CD4-positive, alpha-beta T cell treated with Interleukin-12 subunit alpha and Interleukin-12 subunit beta, for 1 hour (primary cell): ENCODE measurements at regions not wholly inside any gene's neighbourhood (a gene's known extent, or its start where the extent isn't known, plus 50 kb on each side); places are given as distances from the start of the nearest gene placed in this dataset.
A peak's percentile ranks its signal among the peaks of the same experiment; 100 is the strongest.

Experiments used
- DNase-seq: peaks from one replicate; pipeline ENCODE4 v3.0.0-alpha.2; 2020

GRCh38 chr10:3451516-3452172 is 279.1 kb upstream of the PITRM1 start:
- DNase-seq, result no peak

GRCh38 chr10:3446221-3446620 is 273.6 kb upstream of the PITRM1 start:
- DNase-seq, result no peak

GRCh38 chr10:3445648-3446047 is 273.1 kb upstream of the PITRM1 start:
- DNase-seq, result no peak

DNA sequence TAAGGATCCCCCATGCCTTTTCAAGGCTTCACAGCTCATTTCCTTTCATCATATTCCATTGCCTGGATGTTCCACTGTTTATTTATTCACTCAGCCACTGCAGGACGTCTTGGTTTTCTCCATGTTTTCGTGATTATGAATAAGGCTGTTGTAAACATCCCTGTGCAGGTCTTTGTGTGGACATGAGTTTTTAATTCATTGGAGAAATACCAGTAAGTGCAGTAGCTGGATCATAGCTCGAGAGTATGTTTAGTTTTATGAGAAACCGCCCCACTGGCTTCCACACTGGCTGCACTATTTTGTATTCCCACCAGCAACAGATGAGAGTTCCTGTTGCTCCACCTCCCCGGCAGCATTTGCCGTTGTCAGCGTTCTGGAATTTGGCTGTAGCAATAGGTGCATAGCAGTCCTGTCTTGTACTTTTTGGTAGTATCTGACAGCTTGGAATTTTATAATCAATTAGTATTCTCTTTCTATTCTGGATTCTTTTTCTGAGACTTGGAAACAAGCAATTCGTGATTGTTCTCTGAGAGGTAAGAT is 269.9 kb upstream of the PITRM1 start:
- DNase-seq, result no peak

DNA sequence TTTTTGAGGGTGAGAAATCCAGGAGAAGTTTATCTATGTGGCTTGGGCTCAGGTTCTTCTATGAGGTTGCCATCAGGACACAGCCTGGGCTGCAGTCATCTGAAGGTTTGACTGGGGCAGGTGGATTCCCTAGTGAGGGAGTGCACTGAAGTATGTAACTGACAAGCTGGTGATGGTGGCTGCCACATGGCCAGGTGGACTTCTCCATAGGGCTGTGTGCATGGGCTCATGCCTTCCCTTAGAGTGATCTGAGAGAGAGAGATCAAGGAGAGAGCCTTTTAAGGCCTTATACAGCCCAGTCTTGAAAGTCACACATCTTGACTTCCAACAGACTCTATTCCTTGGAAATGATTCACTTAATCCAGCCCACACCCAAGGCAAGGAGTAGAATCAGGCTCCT is 266.6 kb upstream of the PITRM1 start:
- no peak for DNase-seq

- DNase-seq, result no peak
Measured at GRCh38 chr10:3438606-3439005, 266.0 kb upstream of the PITRM1 start.

- DNase-seq, result no peak
Measured at GRCh38 chr10:3435671-3436070, 263.1 kb upstream of the PITRM1 start.

- no peak for DNase-seq
Measured at GRCh38 chr10:3433988-3434387, 261.4 kb upstream of the PITRM1 start.

DNA sequence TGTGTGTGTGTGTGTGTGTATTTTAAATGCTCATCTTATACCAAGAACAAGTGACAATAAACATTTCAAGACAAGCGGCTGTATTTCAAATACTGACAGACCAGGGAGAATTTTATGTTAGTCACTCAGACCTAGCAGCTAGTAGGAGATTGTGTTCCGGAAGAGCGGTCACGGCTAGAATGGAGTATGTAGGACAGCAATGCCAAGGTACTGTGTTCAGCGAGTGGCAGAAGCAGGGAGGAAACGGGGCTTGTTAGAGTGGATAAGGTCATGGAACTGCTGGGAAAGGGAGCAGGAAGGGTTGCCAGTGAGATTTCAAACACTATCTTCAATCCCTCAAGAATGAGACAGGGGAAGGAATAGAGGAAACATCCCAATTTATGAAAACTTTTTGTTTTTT is 260.5 kb upstream of the PITRM1 start:
- DNase-seq, result no peak

DNA sequence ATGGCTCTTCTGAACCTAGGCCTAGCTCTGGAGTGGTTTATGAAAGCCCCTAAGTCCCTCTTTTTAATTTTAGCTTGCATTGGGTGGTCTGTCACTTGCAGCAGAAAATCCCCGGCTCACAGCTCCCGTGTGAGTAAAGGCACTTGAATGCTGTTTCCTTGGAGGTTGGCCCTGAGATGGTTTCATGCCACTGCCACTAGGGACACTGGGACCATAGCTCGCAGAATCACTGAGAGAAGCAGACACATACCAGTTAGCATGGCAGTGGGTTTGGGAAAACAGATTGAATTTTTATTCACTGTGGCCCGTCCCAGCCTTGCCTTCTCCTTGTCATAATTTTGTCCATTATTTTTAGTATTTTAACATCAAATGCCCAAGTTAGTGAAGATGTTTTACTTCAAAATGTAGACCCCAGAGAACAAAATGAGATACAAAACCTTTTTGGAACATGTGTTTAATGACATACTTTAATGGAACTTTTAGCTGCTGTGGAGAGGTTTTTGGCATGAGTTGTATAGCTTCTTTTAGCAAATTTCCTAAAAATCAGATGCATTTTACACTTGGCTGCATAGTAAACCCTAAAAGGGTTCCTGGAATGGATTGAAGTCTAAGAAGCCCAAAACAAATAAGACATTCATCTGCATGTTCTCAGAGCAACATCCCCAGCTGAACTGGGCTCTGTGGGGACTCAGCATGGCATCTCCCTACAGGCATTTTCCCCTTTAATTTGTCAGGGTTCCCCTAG is 259.7 kb upstream of the PITRM1 start:
- DNase-seq, result no peak

- no peak for DNase-seq
Measured at GRCh38 chr10:3430501-3430900, 257.9 kb upstream of the PITRM1 start.

- DNase-seq, result no peak
Measured at GRCh38 chr10:3429676-3430075, 257.1 kb upstream of the PITRM1 start.

GRCh38 chr10:3428826-3429225 is 256.2 kb upstream of the PITRM1 start:
- DNase-seq, result no peak

GRCh38 chr10:3427950-3428354 is 255.4 kb upstream of the PITRM1 start:
- DNase-seq, result no peak

DNA sequence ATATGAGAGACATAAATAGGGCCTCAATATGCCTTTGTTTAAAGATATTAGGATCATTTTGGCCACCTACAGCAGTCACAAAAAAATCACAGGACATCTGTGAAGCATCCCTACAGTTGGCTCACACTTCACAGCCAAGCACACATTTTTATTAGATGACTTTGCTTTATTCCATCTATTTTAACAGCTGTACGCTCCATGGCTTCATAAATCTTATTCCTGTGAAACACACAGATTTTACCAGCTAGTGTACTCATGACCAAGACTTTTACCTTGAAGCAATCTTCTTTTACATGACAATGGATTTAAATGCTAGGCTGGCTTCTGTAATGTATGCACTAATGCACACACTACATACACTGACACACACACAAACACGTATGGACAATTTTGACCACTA is 254.8 kb upstream of the PITRM1 start:
- DNase-seq, result no peak

DNA sequence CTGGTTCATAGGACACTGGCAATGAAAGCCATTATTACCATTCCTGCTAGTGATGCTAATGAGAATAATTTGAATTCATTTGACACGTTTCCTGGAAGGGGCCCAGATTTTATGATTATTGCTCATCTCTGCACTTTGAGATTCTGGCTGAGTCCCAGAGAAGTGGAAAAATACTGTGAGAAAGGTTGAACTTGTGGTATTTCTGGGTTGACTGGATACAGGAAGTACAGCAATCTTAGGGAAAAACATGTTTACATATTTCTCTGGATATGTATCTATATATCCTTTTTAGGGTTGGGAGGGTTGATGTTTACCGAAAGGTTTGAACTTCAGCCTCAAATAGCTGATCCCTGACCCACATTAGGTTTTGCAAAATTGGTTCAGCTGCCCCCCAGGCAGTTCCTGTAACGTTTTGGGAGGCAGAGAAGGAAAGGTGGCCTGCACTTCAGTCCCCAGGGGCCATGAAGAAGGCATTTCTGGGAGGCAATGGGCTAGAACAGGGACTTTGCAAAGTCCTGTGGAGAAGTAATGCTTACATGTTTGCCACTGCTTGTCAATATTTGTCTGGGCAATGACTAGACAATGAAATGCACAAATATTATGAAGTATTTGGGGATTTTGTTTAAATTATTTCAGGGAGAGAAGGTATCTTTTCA is 253.7 kb upstream of the PITRM1 start:
- no peak for DNase-seq

- no peak for DNase-seq
Measured at GRCh38 chr10:3425716-3426115, 253.1 kb upstream of the PITRM1 start.

- DNase-seq, result no peak
Measured at GRCh38 chr10:3425261-3425660, 252.7 kb upstream of the PITRM1 start.

- no peak for DNase-seq
Measured at GRCh38 chr10:3424111-3424851, 251.7 kb upstream of the PITRM1 start.

DNA sequence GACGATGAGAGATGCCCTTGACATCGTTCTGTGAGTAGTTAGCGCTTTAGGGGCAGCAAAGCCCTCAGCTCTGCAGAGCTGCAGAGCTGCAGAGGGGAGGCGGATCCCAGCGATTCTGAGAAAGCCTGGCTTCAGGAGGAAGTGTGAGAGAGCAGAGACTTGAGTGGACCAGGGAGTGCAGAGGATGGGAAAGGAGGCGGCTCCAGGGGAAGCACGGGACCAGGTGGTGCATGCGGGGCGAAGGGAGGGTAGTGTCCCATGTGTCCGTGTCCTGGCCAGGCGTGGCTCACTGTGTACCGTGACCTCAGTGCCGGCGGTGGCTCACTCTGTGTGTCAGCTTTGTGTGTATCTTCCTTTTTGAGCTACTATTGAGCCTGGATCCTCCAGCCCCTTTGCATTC is 250.8 kb upstream of the PITRM1 start:
- no peak for DNase-seq

DNA sequence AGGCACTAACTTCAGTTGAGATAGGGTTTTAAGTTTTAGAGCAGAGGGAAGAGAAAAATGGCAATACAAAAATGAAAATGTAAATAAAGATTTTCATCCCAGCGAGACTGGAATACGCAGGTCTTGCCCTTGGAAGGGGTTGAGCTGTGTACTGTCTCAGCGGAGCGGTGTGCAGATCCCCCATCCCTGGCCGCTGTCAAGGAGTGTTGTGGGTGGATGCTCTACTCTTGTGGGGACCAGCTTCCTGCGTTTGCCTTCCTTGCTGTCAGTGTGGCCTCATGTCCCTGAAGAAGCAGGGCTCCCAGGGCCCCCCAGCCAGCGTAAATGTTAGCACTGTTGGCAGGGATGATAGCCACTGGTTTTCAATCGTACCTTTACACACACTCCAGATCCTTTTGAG is 249.7 kb upstream of the PITRM1 start:
- no peak for DNase-seq

DNA sequence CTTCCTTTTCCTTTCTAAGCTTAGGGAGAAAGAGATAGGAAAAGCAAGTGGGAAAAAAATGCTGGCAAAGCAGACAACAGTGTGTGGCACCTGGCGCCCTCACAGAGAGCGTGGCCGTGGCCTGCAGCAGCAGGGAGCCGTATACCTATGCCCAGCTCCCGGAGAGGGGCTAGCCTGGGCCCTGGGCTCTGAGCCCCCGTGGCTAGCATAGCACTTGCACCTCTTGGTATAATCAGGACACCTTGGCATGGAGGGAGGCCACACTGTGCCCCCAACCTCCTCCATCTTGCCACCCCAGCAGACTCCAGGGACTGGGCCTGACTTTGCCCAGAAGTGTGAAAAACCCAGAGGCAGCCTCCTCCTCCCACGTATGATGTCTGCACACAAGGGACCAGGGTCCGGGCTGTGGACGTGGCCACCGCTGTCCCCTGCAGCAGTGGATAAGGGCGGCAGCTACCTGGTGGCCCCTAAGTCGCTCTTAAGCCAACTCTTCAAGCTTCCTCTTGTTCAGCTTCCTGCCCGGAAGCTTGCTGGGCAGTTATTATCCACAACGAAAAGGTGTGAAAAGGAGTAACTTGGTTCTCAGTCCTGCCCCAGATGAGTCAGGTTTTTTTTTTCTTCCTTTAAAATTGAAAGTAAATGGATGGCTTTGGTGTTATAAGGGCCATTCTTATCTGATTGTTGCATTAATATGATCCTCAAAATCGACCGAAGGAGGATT is 249.1 kb upstream of the PITRM1 start:
- DNase-seq, result peak; percentile 19
